ENCODE measurements at regions not wholly inside any gene's neighbourhood (a gene's known extent, or its start where the extent isn't known, plus 50 kb on each side); places are given as distances from the start of the nearest gene placed in this dataset.

DNA sequence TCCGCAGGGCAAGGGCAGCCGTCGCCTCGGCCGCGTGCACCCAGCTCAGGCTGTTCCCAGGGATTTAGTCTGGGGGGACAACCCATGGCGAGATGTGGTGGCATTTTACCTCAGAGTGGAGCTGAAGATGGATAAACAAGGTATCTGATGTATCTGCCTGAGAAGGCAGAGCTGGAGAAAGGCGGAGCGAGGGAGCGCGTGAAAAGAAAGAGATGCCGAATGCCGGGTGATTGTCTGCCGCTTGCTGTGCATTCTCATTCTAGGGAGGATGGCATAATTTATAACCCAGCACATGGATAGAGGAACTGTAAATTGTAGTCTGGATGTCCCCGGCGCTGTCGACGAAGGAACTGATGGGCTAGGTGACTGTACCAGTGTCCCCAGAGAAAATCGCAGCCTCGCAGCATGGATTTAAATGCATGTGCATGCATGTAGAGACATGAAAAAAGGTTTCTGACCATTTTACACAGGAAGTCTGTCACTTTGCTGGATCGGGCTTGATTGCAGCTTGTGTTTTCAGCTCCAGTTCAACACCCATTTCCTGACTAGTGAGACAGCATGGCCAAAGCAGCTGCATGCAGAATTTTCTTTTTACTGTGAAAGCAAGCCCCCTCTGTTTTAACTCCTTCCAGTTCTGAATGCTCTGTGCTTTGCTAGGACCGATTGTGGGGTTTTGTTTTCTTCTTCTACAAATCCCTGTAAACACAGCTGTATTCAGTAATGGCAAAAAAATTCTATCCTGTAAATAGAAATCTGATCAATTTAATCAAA lies 149.7 kb downstream of the PRL start:
- TF ChIP-seq ZFP3 (CRISPR knock-in tag; IDR thresholded peaks at IDR 0.05) (no peak), SNAI2 (CRISPR knock-in tag; IDR thresholded peaks at IDR 0.05) (no peak), ZFP30 (CRISPR knock-in tag; IDR thresholded peaks at IDR 0.05) (no peak), RARB (CRISPR knock-in tag; IDR thresholded peaks at IDR 0.05) (no peak), ZNF70 (CRISPR knock-in tag; IDR thresholded peaks at IDR 0.05) (no peak), ISL1 (CRISPR knock-in tag; IDR thresholded peaks at IDR 0.05) (no peak), PPARA (CRISPR knock-in tag; IDR thresholded peaks at IDR 0.05; ENCODE audit: borderline replicate concordance) (no peak), ARNTL (CRISPR knock-in tag; IDR thresholded peaks at IDR 0.05; ENCODE audit: borderline replicate concordance, low read depth) (no peak)
- TF ChIP-seq, protein P1, sequence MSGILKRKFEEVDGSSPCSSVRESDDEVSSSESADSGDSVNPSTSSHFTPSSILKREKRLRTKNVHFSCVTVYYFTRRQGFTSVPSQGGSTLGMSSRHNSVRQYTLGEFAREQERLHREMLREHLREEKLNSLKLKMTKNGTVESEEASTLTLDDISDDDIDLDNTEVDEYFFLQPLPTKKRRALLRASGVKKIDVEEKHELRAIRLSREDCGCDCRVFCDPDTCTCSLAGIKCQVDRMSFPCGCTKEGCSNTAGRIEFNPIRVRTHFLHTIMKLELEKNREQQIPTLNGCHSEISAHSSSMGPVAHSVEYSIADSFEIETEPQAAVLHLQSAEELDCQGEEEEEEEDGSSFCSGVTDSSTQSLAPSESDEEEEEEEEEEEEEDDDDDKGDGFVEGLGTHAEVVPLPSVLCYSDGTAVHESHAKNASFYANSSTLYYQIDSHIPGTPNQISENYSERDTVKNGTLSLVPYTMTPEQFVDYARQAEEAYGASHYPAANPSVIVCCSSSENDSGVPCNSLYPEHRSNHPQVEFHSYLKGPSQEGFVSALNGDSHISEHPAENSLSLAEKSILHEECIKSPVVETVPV (CRISPR knock-in tag; IDR thresholded peaks at IDR 0.05): no peak
- TF ChIP-seq, protein P2, sequence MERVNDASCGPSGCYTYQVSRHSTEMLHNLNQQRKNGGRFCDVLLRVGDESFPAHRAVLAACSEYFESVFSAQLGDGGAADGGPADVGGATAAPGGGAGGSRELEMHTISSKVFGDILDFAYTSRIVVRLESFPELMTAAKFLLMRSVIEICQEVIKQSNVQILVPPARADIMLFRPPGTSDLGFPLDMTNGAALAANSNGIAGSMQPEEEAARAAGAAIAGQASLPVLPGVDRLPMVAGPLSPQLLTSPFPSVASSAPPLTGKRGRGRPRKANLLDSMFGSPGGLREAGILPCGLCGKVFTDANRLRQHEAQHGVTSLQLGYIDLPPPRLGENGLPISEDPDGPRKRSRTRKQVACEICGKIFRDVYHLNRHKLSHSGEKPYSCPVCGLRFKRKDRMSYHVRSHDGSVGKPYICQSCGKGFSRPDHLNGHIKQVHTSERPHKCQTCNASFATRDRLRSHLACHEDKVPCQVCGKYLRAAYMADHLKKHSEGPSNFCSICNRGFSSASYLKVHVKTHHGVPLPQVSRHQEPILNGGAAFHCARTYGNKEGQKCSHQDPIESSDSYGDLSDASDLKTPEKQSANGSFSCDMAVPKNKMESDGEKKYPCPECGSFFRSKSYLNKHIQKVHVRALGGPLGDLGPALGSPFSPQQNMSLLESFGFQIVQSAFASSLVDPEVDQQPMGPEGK (CRISPR knock-in tag; IDR thresholded peaks at IDR 0.05; ENCODE audit: borderline replicate concordance): no peak
- TF ChIP-seq, protein P3, sequence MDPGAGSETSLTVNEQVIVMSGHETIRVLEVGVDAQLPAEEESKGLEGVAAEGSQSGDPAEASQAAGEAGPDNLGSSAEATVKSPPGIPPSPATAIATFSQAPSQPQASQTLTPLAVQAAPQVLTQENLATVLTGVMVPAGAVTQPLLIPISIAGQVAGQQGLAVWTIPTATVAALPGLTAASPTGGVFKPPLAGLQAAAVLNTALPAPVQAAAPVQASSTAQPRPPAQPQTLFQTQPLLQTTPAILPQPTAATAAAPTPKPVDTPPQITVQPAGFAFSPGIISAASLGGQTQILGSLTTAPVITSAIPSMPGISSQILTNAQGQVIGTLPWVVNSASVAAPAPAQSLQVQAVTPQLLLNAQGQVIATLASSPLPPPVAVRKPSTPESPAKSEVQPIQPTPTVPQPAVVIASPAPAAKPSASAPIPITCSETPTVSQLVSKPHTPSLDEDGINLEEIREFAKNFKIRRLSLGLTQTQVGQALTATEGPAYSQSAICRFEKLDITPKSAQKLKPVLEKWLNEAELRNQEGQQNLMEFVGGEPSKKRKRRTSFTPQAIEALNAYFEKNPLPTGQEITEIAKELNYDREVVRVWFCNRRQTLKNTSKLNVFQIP (CRISPR knock-in tag; IDR thresholded peaks at IDR 0.05; ENCODE audit: borderline replicate concordance, low read depth): no peak
